ENCODE measurements at regions not wholly inside any gene's neighbourhood (a gene's known extent, or its start where the extent isn't known, plus 50 kb on each side); places are given as distances from the start of the nearest gene placed in this dataset.

DNA sequence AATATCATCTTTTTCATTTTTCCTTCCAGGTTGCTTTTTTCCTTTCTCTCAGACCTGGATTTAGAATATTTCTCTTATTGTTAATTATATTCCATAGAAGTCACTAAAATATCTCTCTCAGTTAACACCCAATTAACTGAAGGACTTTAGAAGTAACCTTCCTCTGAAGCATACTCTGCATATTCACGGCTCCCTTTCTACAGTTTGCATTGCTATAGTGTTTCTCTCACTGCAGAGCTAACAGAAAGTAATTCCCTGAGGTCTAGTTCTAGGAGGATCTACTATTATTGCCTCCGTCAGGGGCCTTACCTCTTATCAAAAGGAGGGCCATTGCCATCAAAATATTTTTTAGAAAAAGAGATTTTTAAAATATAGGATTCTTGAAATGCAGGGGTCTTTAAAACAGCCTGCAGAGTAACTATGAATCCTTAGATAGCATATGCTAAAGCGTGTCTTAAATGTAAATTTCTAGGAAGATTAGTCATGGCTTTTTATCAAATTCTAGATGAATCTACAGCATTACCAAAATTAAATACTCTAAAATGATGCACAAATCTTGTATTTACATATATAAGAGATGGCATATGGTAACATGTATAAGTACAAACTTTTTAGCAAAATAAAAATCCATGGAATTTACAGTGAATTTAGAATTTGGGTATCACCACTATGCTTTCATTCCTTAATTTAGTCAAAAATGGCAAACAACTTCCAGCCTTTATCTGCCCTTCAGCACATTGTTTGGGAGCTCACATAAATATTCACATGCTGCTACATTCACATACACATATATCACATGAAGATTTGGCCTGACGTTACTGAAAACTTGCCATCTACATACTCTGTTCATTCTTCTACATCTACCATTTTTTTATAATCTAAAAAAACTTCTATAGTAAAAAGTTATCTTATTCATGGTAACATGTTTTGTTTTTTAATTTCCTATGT is 696.8 kb downstream of the OTOL1 start:
- no peaks in the 10 kb centered on the region for H3K36me3 Mint-ChIP-seq (ENCODE audit: low read depth)
- no peaks in the 10 kb centered on the region for H3K27me3 Mint-ChIP-seq
- intact Hi-C loops (cut with micrococcal nuclease) = no loop called here
- H3K4me3 Mint-ChIP-seq = no peak overlapping the region
- peaks cover 13% of the 10 kb centered on the region for H3K9me3 Mint-ChIP-seq
- H3K4me1 Mint-ChIP-seq (ENCODE audit: low read depth) = no peaks in the 10 kb centered on the region
- H3K27ac Mint-ChIP-seq = no peak overlapping the region

DNA sequence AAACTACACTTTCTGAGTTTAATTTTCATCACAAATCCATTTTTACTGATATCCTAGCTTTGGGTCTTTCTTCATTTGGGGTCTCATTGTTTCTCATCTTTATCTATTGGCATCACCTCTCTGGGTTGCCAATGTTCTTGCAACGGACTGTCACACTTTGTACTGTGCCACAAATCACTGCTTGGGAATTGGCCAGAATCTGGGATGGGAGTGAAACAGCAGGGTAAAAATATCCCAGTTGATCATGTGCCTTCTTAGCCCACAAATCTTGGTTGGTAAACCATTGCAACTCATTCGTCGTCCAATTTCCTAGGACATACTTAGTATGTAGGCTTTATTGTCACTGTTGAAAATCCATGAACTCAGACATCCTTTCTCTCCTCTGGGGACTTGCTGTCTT is 698.5 kb downstream of the OTOL1 start:
- Mint-ChIP-seq H3K9me3 (no peaks in the 10 kb centered on the region), H3K4me3 (no peak overlapping the region), H3K36me3 (ENCODE audit: low read depth) (no peaks in the 10 kb centered on the region), H3K4me1 (ENCODE audit: low read depth) (no peaks in the 10 kb centered on the region), H3K27me3 (no peaks in the 10 kb centered on the region), H3K27ac (no peak overlapping the region)
- intact Hi-C loops (cut with micrococcal nuclease) = no loop called here

DNA sequence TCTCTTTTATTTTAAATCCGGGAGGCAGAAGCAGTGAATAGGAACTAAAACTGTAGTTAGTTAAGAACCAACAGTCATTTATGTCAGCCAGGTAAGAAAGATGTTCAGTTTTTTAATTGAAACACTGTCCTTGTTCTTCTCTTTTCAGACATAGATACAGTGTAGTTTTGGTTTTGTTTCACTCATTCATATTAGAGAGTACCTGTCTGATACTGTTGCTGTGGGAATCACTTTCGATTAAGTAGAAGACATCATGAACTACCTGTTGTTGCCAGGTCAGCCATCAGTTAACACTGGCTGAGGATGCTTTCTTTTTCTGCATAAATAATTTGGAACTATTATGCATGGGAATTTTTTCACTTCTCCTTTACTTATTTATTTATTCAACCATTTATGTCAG is 700.4 kb downstream of the OTOL1 start:
- no peaks in the 10 kb centered on the region for H3K27me3 Mint-ChIP-seq
- intact Hi-C loops (cut with micrococcal nuclease) = no loop called here
- H3K36me3 Mint-ChIP-seq (ENCODE audit: low read depth) = no peaks in the 10 kb centered on the region
- no peaks in the 10 kb centered on the region for H3K9me3 Mint-ChIP-seq
- H3K27ac Mint-ChIP-seq = no peak overlapping the region
- no peak overlapping the region for H3K4me3 Mint-ChIP-seq
- H3K4me1 Mint-ChIP-seq (ENCODE audit: low read depth) = no peaks in the 10 kb centered on the region

DNA sequence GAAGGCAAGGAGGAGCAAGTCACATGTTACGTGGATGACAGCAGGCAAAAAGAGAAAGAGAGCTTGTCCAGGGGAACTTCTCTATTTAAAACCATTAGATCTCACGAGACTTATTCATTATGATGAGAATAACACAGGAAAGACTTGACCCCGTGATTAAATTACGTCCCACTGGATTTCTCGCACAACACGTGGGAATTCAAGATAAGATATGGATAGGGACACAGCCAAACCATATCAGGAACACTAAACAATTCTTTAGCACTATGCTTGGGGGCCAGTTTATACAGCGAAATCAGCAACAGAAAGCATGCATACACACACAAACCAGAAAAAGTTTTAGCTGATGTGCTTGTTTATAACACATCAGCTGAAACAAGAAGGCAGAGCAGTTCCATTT is 704.2 kb downstream of the OTOL1 start:
- Mint-ChIP-seq H3K9me3 (no peaks in the 10 kb centered on the region), H3K27me3 (no peaks in the 10 kb centered on the region), H3K4me1 (ENCODE audit: low read depth) (no peaks in the 10 kb centered on the region), H3K36me3 (ENCODE audit: low read depth) (no peaks in the 10 kb centered on the region), H3K4me3 (no peak overlapping the region), H3K27ac (no peak overlapping the region)
- intact Hi-C loops (cut with micrococcal nuclease) = no loop called here

DNA sequence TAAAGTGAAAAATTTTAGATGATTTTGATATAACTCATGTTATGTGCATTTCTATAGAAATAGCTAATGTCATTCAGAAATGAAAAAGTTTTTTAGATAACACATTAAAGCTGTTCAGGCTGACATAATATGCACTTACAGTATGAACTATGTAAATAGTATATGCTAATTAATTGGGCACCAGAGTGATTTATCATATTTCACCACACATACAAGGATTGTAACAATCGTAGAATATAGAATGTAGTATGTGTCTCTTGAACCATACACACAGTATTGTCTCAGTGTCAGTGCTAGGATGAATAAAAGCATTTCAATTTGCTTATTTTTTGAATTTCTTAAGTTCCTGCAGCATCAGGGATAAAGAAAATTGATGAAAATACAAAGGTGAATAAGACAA is 710.0 kb downstream of the OTOL1 start:
- Mint-ChIP-seq H3K27me3 (no peaks in the 10 kb centered on the region), H3K27ac (no peak overlapping the region), H3K36me3 (ENCODE audit: low read depth) (no peaks in the 10 kb centered on the region), H3K9me3 (no peaks in the 10 kb centered on the region), H3K4me1 (ENCODE audit: low read depth) (no peaks in the 10 kb centered on the region), H3K4me3 (no peak overlapping the region)
- intact Hi-C loops (cut with micrococcal nuclease) = no loop called here

DNA sequence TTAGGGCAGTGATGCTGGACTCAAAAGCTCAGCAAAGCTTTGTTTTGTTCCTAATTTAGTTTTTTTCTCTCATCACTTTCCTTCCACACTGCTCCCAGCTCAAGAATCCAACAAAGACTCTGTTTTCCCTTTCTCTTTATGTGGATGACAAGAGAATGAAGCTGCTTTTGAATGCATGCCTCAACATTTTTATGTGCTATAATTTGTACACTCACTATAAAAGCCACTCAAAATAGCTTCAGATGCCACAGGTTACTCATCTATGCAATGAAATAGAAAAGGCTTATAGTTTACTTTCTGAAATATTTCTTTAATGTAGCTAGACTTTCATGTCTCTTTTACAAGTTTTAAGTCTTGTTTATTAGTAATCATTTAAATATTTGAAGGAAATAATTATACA is 714.9 kb downstream of the OTOL1 start:
- Mint-ChIP-seq H3K36me3 (ENCODE audit: low read depth) (no peaks in the 10 kb centered on the region), H3K4me1 (ENCODE audit: low read depth) (no peaks in the 10 kb centered on the region), H3K4me3 (no peak overlapping the region), H3K27ac (no peak overlapping the region), H3K27me3 (no peaks in the 10 kb centered on the region), H3K9me3 (no peaks in the 10 kb centered on the region)
- intact Hi-C loops (cut with micrococcal nuclease) = no loop called here

DNA sequence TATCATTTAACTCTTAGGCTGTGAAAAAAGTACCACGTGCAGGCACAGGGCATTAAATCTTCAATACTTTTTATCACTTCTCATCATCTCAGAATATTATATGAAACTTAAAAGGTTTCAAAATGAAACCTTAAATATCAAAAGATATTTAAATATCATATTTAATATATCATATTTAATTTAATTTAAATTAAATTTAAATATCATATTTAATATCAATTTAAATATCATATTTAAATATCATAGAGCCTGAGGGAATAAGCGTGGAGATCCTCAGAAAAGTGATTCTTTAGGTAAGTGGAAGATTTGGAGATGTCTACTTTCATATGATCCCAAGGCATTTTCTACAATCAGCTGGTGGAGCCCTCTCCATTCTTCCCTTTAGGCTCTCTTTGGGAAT is 716.6 kb downstream of the OTOL1 start:
- H3K27me3 Mint-ChIP-seq = no peaks in the 10 kb centered on the region
- no peaks in the 10 kb centered on the region for H3K9me3 Mint-ChIP-seq
- intact Hi-C loops (cut with micrococcal nuclease) = no loop called here
- no peak overlapping the region for H3K4me3 Mint-ChIP-seq
- H3K27ac Mint-ChIP-seq = no peak overlapping the region
- no peaks in the 10 kb centered on the region for H3K36me3 Mint-ChIP-seq (ENCODE audit: low read depth)
- no peaks in the 10 kb centered on the region for H3K4me1 Mint-ChIP-seq (ENCODE audit: low read depth)

DNA sequence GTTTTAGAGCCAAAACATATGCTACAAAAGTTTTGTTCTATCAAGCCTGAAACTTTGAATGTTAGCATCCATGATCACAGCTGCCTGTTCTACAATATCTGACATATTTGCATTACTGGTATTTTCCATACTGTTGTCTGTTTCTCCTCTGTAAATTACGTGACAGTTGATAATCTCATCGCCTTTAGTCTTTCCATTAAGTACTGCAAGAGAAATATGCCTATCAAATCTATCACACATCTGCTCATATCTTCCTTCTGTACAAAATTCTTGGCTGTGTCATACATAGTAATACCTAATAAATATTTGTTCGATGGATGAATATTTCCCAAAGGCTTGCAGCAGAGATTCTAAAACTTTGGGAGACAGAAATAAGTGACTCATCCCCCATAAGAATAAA is 717.3 kb downstream of the OTOL1 start:
- no peaks in the 10 kb centered on the region for H3K4me1 Mint-ChIP-seq (ENCODE audit: low read depth)
- H3K9me3 Mint-ChIP-seq = no peaks in the 10 kb centered on the region
- H3K27ac Mint-ChIP-seq = no peak overlapping the region
- intact Hi-C loops (cut with micrococcal nuclease) = no loop called here
- no peaks in the 10 kb centered on the region for H3K27me3 Mint-ChIP-seq
- no peaks in the 10 kb centered on the region for H3K36me3 Mint-ChIP-seq (ENCODE audit: low read depth)
- no peak overlapping the region for H3K4me3 Mint-ChIP-seq

DNA sequence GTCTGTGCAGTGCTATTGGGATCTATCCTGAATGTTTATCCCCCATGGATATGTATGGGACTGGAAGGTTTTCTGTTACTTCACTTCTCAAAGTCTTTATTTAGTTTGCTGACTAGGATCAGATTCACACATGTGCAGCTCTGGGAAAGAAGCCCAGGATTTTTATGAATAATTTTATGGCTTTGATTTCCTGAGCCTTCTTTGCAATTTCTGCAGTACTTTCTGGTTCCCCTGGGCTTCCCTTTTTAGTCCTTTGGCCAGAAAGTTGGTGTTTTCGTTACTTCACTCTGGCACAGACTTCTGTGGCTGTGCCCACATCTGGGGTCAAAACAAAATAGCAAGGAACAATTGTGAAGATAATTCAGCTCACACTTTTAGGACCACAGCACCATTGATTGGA is 721.0 kb downstream of the OTOL1 start:
- H3K9me3 Mint-ChIP-seq = peaks cover 11% of the 10 kb centered on the region
- no peaks in the 10 kb centered on the region for H3K36me3 Mint-ChIP-seq (ENCODE audit: low read depth)
- no peak overlapping the region for H3K27ac Mint-ChIP-seq
- H3K4me1 Mint-ChIP-seq (ENCODE audit: low read depth) = no peaks in the 10 kb centered on the region
- intact Hi-C loops (cut with micrococcal nuclease) = no loop called here
- H3K27me3 Mint-ChIP-seq = no peaks in the 10 kb centered on the region
- H3K4me3 Mint-ChIP-seq = no peak overlapping the region

DNA sequence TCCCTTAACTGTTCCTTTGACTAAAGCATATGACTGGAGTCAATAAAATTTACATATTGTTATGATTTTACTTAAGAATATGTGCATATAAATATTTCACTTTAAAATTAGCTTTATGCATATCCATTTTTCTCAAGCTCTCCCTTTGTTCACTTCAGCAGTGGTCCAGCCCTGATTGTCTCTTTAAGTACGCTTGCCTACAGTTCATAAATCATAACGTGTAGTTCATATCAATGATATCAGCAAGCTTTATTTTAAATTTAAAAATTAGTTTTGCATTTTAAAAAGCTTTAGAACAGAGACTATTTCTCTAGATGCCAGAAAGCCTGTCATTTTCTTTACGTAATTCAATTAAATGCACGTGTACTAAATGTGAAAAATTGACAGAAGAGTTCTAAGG is 721.9 kb downstream of the OTOL1 start:
- intact Hi-C loops (cut with micrococcal nuclease) = no loop called here
- no peaks in the 10 kb centered on the region for H3K36me3 Mint-ChIP-seq (ENCODE audit: low read depth)
- no peaks in the 10 kb centered on the region for H3K4me1 Mint-ChIP-seq (ENCODE audit: low read depth)
- H3K27me3 Mint-ChIP-seq = no peaks in the 10 kb centered on the region
- H3K27ac Mint-ChIP-seq = no peak overlapping the region
- H3K9me3 Mint-ChIP-seq = peaks cover 19% of the 10 kb centered on the region
- no peak overlapping the region for H3K4me3 Mint-ChIP-seq

DNA sequence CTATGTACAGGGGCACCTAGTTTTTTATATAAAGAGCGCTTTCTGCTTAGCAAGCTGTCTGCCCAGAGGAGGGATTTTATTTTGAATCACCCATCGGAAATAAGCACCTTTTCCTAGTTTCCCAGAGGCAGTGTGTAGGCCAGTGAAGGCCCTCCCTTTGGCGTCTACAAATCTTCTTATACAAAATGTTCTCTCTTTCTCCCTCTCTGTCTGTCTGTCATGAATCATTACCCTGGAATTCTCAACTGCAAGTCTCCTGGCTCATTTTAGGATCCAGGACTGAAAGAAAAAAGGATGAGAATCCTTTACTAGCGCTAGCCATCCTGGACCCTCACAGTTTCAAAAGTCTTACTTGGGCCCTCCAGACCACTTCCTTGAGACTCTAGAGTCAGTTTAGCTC is 728.1 kb downstream of the OTOL1 start:
- H3K4me3 Mint-ChIP-seq = no peak overlapping the region
- peaks cover 17% of the 10 kb centered on the region for H3K9me3 Mint-ChIP-seq
- H3K27ac Mint-ChIP-seq = no peak overlapping the region
- H3K36me3 Mint-ChIP-seq (ENCODE audit: low read depth) = no peaks in the 10 kb centered on the region
- no peaks in the 10 kb centered on the region for H3K4me1 Mint-ChIP-seq (ENCODE audit: low read depth)
- intact Hi-C loops (cut with micrococcal nuclease) = no loop called here
- H3K27me3 Mint-ChIP-seq = no peaks in the 10 kb centered on the region

DNA sequence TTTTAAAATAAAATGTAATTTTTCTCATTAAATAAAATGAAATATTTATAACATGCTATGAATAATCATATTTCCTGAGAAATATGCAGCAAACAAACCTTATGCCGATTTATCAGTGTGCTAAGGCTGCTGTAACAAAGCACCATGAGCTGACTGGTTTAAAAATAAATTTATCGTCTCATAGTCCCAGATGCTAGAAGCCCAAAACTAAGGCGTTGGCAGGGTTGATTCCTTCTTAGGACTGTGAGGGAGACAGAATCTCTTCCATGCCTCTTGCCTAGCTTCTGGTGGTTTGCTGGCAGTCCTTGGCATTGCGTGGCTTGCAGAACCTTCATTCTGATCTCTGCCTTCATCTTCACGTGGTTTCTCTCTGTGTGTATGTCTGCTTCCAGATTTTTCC is 740.3 kb downstream of the OTOL1 start:
- Mint-ChIP-seq H3K9me3 (no peaks in the 10 kb centered on the region), H3K4me3 (no peak overlapping the region), H3K4me1 (ENCODE audit: low read depth) (no peaks in the 10 kb centered on the region), H3K27ac (no peak overlapping the region), H3K36me3 (ENCODE audit: low read depth) (no peaks in the 10 kb centered on the region), H3K27me3 (no peaks in the 10 kb centered on the region)
- intact Hi-C loops (cut with micrococcal nuclease) = no loop called here

DNA sequence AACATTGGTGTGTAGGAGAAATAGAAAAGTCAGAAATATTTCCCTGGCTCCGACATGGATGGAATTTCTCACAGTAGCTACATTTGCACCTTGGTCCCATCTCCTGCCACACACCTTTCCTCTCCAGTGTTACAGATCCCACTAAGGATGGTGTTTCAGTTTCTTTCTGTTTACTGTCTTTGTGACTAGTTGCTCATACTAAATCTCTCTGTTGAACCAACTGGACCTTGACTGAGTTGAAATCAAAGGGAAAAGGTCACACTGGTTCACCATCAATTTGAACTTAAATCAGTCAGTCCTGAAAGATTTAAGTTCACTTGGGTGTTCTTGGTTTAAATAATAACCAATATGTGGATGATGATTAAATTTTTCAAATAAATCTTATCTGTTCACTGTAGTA is 754.2 kb downstream of the OTOL1 start:
- H3K27me3 Mint-ChIP-seq = no peaks in the 10 kb centered on the region
- H3K9me3 Mint-ChIP-seq = peaks cover 30% of the 10 kb centered on the region
- intact Hi-C loops (cut with micrococcal nuclease) = no loop called here

DNA sequence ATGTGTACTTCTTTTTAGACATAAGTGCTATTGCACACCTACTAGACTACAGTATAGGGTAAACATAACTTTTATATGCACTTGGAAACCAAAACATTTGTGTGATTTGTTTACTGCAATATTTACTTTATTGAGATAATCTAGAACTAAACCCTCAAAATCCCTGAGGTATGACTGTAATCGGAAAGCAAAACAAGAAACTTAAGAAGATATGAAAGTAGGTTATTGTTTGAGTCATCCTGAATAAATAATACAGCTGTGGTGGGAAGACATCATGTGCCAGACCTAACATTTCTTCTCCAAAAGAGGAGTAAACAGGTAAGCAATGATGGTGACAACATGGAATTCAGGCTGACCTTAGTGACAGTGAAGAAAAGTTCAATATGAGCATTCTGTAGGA is 765.5 kb downstream of the OTOL1 start:
- no peak overlapping the region for H3K4me3 Mint-ChIP-seq
- H3K27me3 Mint-ChIP-seq = no peaks in the 10 kb centered on the region
- intact Hi-C loops (cut with micrococcal nuclease) = no loop called here
- H3K4me1 Mint-ChIP-seq (ENCODE audit: low read depth) = no peaks in the 10 kb centered on the region
- H3K27ac Mint-ChIP-seq = no peak overlapping the region
- H3K36me3 Mint-ChIP-seq (ENCODE audit: low read depth) = no peaks in the 10 kb centered on the region
- no peaks in the 10 kb centered on the region for H3K9me3 Mint-ChIP-seq

More for the DNA sequence above, 754.2 kb downstream of the OTOL1 start:
- no peak overlapping the region for H3K4me3 Mint-ChIP-seq
- H3K27ac Mint-ChIP-seq = no peak overlapping the region
- H3K4me1 Mint-ChIP-seq (ENCODE audit: low read depth) = no peaks in the 10 kb centered on the region
- no peaks in the 10 kb centered on the region for H3K36me3 Mint-ChIP-seq (ENCODE audit: low read depth)

DNA sequence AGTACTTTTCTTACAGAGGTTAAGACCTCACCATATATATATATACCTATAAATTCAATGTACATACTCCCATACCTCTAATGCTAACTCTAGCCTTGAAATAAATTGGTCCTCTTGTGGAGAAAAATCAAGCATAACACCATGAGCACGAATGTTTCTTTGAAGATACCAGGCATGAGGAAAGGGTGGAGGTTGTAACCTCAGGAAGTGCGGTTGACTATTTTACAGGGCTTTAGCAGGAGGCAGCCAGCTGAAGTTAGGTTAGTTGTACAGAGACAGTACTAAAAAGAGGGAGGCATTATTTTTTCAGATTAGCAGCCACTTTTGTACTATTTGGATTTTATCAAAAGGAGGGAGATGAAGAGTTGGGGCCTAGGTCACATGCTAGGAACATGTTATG is 767.0 kb downstream of the OTOL1 start:
- H3K27me3 Mint-ChIP-seq = no peaks in the 10 kb centered on the region
- H3K27ac Mint-ChIP-seq = no peak overlapping the region
- H3K4me3 Mint-ChIP-seq = no peak overlapping the region
- H3K4me1 Mint-ChIP-seq (ENCODE audit: low read depth) = no peaks in the 10 kb centered on the region
- intact Hi-C loops (cut with micrococcal nuclease) = no loop called here
- no peaks in the 10 kb centered on the region for H3K36me3 Mint-ChIP-seq (ENCODE audit: low read depth)
- no peaks in the 10 kb centered on the region for H3K9me3 Mint-ChIP-seq

Measured in dendritic cell treated with granulocyte-macrophage colony-stimulating factor and Interleukin-4, amounts not matched to agents 40 ng/mL and 50 ng/mL, for 4 days (primary cell).